ENCODE measurements at regions not wholly inside any gene's neighbourhood (a gene's known extent, or its start where the extent isn't known, plus 50 kb on each side); places are given as distances from the start of the nearest gene placed in this dataset.

DNA sequence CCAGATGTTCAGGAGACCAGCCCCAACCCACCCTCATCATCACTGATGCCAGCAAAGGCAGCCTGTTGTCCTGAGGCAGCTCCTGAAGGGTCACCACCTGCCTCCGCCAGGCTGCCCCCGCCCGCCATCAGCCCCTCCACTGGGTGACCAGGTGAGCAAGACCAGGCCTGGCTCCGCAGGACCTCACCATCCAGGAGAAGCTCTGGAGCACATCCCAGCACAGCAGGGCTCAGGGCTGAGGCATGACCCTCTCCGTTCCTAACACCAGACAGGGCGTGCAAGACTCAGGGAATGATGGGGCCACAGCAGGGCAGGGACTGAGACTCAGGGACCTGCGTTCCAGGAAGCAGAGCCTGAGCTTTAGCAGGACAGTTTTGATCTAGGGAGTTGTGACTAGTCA, 218.8 kb upstream of the RAB6C start:
- DNase-seq (ENCODE audit: low read depth) = no peak

DNA sequence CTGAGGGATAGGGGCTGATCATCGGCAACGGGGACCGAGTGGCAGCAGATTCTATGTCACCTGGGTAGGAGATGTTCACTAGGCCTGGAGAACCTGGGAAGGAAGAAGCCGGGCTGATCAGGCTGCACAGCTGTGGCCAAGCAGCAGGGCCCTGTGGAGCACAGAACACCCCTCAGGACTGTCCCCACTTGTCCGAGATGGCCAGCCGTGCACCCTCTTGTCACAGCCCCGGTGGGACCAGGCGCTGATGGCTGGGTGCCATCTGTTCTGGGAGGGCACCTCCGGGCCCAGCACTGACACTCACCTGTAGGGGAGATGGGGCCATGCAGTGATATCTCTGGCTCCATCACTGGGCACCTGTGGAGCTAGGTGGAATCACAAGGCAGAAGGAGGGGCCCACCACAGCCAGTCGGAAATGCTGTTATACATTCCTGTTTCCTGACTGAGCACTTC, 217.9 kb upstream of the RAB6C start:
- no peak for DNase-seq (ENCODE audit: low read depth)

DNA sequence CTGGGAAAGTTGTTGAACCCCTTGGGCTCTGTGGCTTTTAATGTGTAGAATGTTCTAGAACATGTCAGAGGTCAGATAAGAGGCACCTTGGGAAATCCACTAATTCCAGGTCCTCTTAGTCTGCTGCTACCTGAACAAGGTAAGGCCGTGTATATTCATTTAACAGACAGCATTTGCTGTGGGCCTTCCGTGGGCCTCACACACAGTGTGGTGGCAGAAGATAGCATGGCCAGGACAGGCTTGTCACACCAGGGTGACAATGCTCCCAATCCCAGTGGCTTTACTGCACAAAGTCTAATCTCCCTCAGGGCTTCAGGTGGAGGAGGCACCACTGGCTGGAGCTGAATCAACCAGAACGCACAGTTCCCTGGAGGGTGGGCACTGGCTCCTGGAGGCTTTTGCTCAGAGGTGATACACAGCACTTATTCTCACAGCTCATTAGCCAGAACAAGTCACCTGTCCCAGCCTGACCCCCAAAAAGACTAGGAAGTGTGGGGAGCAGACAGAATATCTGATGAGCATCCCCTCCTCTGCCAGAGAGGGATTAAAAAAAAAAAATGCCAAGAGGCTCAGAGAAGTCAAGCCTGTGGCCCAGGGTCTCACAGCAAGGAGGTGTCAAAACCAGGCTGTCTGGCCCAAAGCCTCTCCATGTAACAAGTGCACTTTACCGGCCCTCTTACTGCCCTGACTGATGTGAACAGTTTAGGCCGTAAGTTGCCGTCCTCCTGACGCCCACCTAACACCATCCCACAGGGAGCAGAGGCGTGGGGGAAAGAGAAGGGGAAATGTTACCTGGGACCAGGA, 216.9 kb upstream of the RAB6C start:
- DNase-seq (ENCODE audit: low read depth) = no peak

DNA sequence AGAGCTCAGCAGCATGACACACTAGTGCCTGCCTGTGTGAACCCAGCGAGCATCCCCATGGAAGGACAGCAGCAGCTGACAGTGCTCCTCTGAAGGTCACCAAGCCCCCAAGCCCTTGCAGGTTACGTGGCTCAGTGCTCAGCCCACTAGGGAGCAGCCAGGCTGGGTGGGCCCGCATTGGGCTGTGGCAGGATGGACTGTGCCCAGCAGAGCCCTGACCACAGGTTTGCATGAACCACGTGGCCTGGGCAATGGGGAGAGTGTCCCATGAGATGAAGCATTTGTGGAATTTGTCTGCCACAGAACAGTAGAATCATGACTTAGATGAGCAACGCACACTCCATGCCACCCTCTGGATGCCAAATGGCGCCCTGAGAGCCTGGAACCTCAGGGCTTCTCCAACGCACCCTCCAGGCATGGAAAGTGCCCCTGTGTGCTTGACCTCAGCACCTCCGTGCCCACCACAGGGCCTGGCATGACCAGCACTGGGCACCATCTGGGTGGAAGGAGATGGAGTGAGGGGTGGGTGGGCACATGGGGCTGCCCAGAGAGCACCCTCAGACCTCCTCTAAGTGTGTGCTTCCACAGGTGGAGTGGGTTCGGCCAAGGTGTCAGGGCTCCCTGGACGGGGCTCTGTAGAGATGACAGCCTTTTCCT, 216.1 kb upstream of the RAB6C start:
- no peak for DNase-seq (ENCODE audit: low read depth)

DNA sequence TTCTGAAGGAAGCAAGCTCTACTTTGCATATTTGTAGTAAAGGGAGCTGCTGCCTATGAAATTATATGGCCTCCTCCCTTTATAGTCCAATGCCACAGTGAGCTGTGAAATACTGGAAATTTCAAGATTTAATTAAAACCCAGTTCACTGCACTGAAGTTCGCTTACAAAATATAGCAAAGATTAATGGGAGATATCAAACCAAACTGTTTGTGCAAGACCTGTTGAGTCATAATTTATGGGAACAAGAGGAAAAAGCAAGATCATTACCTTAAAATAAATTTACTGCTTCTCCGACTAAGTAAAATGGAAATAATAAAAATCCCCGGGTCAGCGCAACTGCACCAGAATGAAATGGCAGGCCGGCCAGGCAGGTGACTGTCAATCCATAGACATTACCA, 215.5 kb upstream of the RAB6C start:
- DNase-seq (ENCODE audit: low read depth) = no peak

DNA sequence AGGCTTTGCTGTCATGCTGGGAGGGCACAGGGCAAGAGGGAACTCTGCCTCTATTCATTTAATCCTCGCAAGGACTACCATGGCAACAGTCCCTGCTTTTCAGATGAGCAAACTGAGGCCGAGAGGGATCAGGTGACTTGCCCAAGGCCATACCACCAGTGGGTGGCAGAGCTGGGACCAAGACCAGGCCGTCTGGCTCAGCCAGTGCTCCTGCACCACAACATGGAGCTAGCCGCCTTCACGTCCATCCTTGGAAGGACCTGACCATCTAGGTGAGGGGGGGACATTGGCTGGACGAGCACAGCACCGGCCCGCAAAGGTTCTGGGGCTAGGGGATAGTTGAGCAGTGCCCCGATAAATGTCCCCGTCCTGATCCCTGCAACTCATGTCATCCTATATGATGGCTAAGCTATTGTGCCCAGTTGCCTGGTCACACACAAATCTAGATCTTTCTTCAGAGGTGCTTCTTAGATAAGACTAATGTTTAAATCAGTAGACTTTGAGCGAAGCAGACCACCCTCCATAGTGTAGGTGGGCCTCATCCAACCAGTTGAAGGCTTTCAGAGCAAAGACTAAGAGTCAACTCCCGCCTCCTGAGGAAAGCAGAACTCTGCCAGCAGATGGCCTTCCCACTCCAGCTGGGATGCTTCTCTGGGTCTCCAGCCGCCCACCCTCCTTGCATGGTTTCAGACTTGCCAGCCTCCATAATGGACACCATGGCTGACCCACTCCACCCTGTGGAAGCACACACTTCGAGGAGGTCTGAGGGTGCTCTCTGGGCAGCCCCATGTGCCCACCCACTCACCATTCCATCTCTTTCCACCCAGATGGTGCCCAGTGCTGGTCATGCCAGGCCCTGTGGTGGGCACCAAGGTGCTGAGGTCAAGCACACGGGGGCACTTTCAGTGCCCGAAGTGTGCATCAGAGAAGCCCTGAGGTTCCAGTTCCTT, 214.8 kb upstream of the RAB6C start:
- no peak for DNase-seq (ENCODE audit: low read depth)

DNA sequence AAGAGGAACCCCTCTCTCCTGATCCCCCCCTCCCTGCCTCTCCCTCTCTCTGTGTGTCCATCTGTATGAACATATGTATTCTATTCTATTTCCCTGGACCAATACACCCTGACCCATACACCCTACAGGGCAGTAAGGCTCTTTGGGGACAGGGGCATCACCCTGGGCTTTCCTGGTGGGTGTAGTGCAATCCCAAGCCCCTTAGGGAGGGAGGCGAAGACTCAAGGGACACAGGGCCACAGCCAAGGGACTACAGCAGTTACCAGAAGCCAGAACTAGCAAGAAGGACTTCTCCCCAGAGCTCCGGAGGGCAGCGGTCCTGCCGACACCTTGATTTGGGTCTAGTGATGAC, 214.2 kb upstream of the RAB6C start:
- no peak for DNase-seq (ENCODE audit: low read depth)

DNA sequence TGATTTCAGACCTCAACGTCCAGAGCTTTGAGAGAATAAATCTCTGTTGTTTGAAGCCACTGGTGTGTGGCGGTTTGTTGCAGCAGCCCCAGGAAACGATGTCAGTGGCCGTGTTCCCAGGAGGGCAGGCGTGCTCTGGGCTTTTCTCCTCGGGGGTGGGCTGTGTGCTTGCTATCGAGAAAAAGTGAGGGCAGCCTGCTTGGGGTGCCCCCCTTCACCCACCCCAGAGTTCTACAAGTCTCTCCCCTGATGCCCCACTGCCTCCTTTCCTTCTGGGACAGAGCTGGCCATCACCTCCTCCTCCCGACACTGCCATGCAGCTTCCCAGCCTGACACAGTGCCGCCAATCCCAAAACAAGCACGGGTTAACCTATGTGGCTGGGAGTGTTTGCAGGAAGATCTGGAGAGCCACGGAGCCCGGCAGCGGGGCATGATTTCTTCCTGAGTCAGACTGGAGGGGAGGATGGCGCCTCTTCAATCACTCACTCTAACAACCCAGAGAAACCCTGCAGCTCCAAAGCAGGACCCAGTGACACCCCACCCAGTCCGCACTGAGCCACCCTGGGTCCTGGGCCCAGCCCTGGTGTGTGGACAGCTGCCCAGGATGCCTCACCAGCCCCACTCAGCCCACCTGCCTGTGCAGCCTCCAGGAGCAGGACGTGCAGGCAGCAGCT, 213.7 kb upstream of the RAB6C start:
- DNase-seq (ENCODE audit: low read depth) = no peak

DNA sequence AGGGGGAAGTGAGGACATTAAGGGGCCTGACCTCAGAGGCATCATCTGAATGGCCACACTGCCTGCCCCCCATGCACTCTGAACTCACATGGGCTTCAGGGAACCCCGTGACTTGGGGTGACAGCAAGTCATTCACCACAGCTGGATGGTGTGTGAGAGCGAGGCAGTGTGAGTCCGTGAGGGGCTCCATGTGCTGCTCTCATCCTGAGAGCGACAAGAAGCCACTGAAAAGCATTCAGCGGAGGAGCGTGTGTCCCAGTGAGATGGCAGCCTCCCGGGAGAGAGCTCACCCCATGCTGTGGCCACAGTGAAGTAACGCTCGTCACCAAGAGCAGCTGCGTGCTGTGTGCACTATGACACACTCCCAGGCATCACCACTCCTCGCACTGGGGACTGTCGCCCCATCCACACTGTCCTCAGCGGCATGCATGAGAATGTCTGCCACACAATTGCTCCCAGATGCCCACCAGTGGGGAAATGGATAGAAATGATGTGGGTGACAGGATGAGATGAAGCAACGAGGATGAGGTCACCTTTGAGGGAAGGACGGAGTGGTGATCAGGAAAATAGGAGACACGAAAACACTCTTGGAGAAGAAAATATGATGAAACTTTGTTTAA, 213.0 kb upstream of the RAB6C start:
- DNase-seq (ENCODE audit: low read depth) = no peak

DNA sequence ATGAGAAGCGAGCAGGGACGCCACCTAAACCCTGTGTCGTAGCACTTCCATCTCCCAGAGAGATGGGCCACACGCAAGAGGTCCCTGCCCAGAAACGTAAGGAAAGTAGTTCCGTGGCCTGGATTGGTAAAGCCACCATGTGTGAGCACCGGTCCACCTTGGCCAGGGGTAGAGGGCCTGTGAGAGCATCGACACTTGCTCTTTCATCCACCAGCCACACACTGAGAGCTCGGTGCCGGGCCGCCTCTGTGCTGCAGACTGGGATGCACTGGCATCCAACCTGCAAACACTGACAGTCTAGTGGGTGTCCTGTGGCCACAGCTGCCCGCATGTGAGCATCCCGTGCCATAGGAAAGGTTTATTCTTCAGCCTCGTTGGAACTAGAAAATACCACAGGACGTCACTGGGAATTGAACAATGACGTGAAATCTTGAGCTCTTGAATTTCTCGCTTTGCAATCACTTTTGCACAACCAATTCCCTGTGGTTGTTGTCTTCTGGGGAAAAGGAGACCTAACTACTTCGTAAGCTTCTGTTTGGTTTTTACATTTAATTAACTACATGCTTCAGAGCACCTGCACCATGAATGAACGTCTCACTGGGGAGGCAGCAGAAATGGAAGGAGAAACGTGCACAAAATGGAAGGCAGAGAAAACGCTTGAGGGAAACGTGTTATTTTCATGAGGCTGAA, 212.0 kb upstream of the RAB6C start:
- no peak for DNase-seq (ENCODE audit: low read depth)

DNA sequence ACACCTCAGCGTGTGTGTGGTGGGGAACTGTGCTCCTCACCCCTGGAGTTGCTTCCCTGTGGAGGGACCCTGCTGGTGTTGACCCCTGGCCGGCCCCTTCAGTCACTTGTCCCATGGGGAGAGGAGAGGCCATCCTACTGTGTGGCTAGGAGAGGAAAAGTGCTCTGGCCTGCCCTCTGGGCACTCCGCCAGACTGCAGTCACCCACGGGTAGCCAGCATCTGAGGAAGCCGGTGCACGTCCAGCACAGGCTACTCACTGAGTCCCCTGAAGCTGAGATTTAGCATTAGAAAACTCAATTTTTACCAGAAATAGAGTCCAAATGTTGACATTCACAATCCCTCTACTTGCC, 211.5 kb upstream of the RAB6C start:
- no peak for DNase-seq (ENCODE audit: low read depth)

DNA sequence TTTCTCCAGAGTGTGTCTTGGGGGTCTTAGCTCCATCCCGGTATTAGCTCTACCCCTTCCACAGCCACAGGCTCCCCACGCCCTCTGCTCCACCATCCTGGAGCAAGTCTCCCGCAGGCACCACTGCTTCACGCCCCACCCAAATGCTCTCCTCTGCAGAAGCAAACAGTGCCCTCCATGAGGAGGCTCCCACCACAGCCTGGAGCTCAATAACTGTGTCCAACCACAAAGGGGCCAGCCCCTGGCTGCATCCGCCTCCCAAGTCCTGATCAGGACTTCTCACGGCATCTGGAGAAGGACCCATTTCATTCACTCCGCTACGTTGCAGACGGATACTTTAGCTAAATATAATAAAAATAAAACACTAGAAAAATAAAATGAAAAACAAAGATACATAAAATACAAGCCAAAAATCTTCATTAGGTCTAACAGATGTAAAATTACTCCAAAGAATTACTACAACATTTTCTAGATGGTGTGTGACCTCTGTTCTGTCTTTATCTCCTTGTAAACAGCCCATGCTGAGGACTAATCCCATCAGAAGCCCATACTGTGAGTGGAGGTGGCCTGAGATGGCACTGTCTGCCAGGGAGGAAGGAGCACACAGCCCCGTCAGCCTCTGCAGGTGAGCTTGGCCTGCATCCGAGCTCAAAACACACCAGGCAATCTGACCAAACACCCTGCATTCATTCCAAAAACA, 210.8 kb upstream of the RAB6C start:
- DNase-seq (ENCODE audit: low read depth) = no peak

DNA sequence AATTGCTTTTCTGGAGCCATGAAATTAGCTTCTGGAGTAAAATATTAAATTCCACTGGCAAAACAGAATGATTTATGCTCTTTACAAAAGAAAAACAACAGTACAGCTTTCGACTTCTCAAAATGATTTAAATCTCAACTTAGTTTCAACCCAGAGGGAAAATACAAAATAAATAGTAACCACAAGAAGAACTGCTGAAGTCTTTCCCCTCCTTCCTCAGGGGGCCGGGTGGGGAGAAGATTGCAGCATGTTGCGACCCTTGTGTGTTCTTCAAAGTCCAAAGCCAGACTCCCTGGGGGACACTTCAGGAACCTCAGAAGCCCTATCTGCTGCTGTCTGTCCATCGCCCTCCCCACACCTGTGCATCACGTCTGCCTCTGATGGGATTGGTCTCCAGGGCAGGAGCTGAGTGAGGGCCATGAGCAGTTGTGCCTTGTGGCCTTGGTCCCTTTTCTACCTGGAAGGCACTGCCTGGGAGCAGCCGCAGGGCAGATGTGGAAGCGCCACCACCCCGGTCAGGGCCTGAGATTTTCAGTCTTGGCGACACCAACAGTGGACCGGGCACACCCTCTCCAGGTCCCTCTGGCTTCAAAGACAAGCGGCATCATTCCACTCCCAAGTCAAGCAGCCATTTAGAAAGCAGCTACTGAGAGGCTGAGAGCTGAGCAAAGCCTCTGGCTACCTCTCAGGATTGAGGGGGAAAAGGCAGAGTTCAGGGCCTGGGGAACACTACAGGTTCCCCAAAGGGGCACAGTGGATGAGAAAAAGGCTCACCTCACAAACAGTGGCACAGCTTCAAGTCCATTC, 210.1 kb upstream of the RAB6C start:
- no peak for DNase-seq (ENCODE audit: low read depth)

DNA sequence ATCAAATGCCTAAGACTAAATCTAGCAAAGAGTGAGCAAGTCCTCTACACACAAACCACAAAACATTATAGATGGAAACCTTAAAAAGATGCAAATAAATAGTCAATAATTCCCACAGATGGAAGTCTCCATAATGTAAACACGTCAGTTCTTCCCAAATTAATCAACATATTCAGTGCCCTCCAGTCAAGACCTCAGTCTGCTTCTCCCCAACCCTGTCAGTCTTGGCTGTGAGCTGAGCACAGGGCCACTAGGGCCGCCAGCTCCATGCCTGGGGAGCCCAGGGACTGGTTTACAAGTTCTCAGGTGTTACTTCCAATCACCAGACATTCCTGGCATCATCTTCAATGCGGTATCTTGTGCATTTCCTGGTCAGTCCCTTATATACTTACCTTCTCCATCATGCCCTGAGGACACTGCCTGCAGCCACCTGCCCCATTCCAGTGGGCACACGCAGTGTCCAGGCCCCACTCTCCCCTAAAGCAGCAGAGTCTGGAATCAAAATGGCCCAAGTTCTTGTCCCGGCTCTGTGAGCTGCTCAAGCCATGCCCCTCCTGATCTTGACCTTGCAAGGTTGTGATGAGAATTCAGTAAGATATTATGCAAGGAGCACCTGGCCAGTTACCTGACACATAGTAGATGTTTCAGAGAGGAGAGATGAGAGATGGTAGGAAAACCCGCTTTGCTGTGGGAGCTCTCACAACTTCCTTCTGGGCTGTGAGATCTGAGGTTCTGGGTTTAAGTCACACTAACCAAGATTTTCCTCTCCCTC, 207.9 kb upstream of the RAB6C start:
- DNase-seq (ENCODE audit: low read depth) = no peak

DNA sequence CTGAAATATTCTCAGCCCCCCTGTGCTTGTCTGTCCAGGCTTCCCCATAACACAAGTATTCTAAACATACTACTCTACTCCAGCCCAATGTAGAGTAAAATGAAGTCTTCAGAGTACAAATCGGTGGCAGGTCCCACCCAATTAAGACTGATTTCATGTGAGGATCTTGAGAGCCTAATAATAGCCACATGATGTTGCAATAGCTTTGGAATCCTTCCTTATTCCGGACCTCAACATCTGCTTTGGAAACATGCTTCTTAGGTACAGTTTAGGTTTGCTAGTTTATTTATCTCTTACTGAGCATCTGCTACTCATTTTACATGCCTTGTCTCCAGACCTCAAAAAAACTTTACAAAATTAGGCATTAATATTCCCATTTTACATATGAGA, 207.3 kb upstream of the RAB6C start:
- no peak for DNase-seq (ENCODE audit: low read depth)

DNA sequence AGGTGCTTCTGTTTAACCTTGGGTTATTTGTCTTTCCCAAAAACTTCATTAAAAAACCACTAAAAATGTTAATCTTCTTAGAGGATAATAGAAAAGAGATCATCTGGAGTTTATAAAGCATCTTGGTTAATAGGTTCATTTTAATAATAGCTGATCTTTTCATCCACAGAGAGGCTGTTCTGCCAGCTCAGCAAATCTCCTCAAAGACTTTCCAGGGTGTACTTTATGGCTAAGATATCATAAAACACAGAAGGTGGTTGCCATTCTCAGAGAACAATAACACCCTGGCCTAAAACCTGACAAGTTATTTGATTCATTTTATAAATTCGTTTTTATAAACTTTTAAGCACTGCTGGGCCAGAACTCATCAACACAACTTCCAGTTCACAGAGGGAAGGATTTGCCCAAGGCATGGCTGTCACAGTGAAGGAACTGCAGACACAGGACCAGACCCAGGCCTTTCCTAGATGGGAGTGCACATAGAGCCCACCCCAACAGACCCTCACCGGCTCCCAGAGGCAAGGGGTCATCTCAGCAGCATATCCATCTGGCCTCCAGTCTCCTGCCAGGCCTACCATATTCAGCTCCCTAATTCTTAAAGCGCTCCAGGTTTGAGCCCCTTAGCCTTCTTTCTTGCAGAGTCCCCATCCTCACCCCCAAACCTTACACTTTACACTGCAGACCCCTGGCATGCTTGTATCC, 203.4 kb upstream of the RAB6C start:
- DNase-seq (ENCODE audit: low read depth) = no peak

DNA sequence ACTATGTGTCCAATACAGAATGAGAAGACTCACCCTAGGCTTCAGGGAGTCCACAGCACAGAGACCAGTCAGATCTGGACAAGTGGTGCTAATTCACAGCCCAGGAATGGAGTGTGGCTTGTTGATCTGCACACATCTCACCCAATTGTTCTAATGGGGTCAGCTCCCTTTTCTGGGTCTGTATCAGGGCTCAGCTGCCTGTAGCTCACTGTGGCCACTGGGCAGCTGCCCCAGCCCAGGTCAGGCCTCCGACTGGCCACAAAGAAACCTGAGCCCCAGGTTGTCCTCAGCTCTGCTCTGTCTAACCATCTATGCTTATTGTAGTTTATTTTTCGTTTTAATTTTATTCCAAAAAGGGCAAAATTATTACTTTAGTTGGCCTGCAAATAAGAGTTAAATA, 202.3 kb upstream of the RAB6C start:
- DNase-seq (ENCODE audit: low read depth) = no peak

All from RPMI7951 (cell line).